ENCODE measurements at regions not wholly inside any gene's neighbourhood (a gene's known extent, or its start where the extent isn't known, plus 50 kb on each side); places are given as distances from the start of the nearest gene placed in this dataset.

DNA sequence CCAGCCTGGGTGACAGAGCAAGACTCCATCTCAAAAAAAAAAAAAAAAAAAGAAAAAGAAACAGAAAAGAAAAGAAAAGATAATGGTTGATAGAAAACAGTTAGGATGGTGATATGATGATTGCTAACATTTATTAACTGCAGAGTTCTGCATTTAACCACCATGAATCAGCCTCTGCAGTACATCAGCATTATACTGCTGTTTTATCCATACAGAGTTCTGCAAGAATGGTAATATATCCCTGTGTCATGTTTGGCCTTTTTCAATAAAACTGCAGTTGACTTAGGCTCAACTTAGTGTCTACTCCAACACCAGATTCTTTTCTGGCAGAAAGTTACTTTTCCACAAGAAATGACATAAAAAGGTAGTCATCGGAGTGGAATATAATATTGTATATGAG is 62.6 kb downstream of the DUSP6 start:
- WGBS, 4 donors, result 98 to 100% (median 99%) methylated on average over 1 of the region's 1 CpG
- H3K9me3 ChIP-seq, result no peaks in the 10 kb centered on the region
- no peaks in the 10 kb centered on the region for H3K27me3 ChIP-seq
- DNase-seq (no peak), ATAC-seq (no peak)
- intact Hi-C loops (cut with DNase I), result no loop called here
- no peak overlapping the region for H3K4me3 ChIP-seq
- H3K27ac ChIP-seq, result no peak overlapping the region
- no peaks in the 10 kb centered on the region for H3K36me3 ChIP-seq
- H3K4me1 ChIP-seq, result no peaks in the 10 kb centered on the region
- TF ChIP-seq POLR2A (IDR thresholded peaks at IDR 0.05), result no peak
- TF ChIP-seq, protein P1, sequence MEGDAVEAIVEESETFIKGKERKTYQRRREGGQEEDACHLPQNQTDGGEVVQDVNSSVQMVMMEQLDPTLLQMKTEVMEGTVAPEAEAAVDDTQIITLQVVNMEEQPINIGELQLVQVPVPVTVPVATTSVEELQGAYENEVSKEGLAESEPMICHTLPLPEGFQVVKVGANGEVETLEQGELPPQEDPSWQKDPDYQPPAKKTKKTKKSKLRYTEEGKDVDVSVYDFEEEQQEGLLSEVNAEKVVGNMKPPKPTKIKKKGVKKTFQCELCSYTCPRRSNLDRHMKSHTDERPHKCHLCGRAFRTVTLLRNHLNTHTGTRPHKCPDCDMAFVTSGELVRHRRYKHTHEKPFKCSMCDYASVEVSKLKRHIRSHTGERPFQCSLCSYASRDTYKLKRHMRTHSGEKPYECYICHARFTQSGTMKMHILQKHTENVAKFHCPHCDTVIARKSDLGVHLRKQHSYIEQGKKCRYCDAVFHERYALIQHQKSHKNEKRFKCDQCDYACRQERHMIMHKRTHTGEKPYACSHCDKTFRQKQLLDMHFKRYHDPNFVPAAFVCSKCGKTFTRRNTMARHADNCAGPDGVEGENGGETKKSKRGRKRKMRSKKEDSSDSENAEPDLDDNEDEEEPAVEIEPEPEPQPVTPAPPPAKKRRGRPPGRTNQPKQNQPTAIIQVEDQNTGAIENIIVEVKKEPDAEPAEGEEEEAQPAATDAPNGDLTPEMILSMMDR (IDR thresholded peaks at IDR 0.05), result no peak

DNA sequence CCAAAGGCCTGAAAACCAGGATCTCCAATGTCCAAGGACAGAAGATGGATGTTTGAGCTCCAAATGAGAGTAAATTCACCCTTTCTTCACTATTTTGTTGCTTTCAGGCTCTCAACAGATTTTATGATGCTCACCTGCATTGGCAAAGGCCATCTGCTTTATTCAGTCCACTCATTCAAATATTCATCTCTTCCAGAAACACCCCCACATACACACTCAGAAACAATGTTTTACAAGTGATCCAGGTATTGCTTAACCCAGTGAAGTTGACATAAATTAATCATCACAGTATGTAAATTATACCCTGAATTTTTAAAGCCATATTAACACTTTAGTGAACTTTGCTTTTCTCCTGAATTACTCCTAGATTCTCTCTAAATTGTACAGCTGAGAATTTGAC is 63.3 kb downstream of the DUSP6 start:
- no peaks in the 10 kb centered on the region for H3K27me3 ChIP-seq
- no peaks in the 10 kb centered on the region for H3K4me1 ChIP-seq
- ATAC-seq (no peak), DNase-seq (no peak)
- intact Hi-C loops (cut with DNase I), result no loop called here
- no peaks in the 10 kb centered on the region for H3K36me3 ChIP-seq
- H3K4me3 ChIP-seq, result no peak overlapping the region
- H3K9me3 ChIP-seq, result no peaks in the 10 kb centered on the region
- no peak overlapping the region for H3K27ac ChIP-seq
- no peak for TF ChIP-seq POLR2A (IDR thresholded peaks at IDR 0.05)
- TF ChIP-seq, protein P1 (IDR thresholded peaks at IDR 0.05), result no peak

DNA sequence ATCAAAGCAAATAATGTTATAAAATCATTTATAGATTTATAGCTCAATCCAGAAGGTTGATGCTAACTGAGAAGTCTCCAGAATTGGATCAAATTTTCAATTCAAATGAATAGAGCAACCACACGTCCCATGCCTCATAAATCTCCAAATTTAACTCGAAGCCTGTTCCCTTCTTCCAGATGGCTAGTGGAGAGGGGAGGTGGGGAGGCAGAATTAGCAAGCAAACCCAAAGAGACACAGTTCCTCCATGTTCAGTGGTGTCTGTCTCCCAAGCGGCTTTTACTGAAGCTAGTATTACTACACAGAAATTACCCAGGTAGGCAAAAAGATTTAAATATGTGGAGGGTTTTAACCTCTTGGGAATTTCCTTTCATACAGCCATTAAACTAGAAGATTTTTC is 65.8 kb downstream of the DUSP6 start:
- H3K27ac ChIP-seq, result no peak overlapping the region
- DNase-seq (no peak), ATAC-seq (no peak)
- H3K4me3 ChIP-seq, result no peak overlapping the region
- no peaks in the 10 kb centered on the region for H3K27me3 ChIP-seq
- H3K36me3 ChIP-seq, result no peaks in the 10 kb centered on the region
- intact Hi-C loops (cut with DNase I), result no loop called here
- H3K9me3 ChIP-seq, result no peaks in the 10 kb centered on the region
- TF ChIP-seq, protein P1 (IDR thresholded peaks at IDR 0.05), result no peak
- TF ChIP-seq POLR2A (IDR thresholded peaks at IDR 0.05), result no peak
- peaks cover 0 to 11% (median 4%) of the 10 kb centered on the region in 12 donors for H3K4me1 ChIP-seq
- 85 to 92% (median 87%) methylated on average over 3 of the region's 3 CpGs for WGBS, 4 donors

DNA sequence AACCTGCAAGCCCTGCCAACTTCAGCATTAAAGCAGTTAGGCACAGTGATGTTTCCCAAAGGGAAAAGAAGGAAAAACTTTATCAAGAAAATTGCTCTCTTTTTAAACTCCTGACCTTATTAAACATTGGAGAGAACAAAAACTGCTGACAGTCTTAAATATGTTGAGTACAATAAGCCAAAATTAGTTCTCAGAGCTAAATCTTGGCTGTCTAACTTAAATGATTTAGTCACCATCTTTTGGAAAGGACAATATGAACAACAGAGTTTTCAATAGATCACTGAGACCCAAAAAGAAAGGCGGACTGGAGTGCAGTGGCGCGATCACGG is 70.8 kb downstream of the DUSP6 start:
- 79 to 88% (median 83%) methylated on average over 4 of the region's 4 CpGs for WGBS, 4 donors
- intact Hi-C loops (cut with DNase I), result no loop called here
- Histone ChIP-seq H3K27me3 (no peaks in the 10 kb centered on the region), H3K4me3 (no peak overlapping the region), H3K36me3 (no peaks in the 10 kb centered on the region), H3K27ac (peak overlapping the region in 7 of 12 donors; percentile 10 to 86 (median 32)), H3K9me3 (no peaks in the 10 kb centered on the region), H3K4me1 (peaks cover 0 to 39% (median 9%) of the 10 kb centered on the region in 12 donors)
- ATAC-seq (peak in 1 of 4 donors; percentile 34), DNase-seq (no peak)
- TF ChIP-seq, protein P1 (IDR thresholded peaks at IDR 0.05), result no peak
- no peak for TF ChIP-seq POLR2A (IDR thresholded peaks at IDR 0.05)

Measured in heart left ventricle (tissue), 16 donors.